ENCODE measurements at regions not wholly inside any gene's neighbourhood (a gene's known extent, or its start where the extent isn't known, plus 50 kb on each side); places are given as distances from the start of the nearest gene placed in this dataset.

- TF ChIP-seq SAP30 (IDR thresholded peaks at IDR 0.05; ENCODE audit: insufficient read depth, insufficient replicate concordance, low read length): no peak
- TF ChIP-seq SP4 (IDR thresholded peaks at IDR 0.05; ENCODE audit: low read length): no peak
- TF ChIP-seq SIN3A (conservative IDR thresholded peaks at IDR 0.05 in 1 of 2, IDR thresholded peaks at IDR 0.05 in 1 of 2; ENCODE audit: low read depth in 1 of 2, low read length in 2 of 2): no peak
- TF ChIP-seq EZH2 (IDR thresholded peaks at IDR 0.05; ENCODE audit: low read depth, low read length, severe bottlenecking): no peak
- TF ChIP-seq BACH1 (IDR thresholded peaks at IDR 0.05; ENCODE audit: low read length): no peak
- TF ChIP-seq NANOG (IDR thresholded peaks at IDR 0.05; ENCODE audit: insufficient read depth, low read depth, low read length, poor library complexity, severe bottlenecking): no peak
- TF ChIP-seq TCF12 (IDR thresholded peaks at IDR 0.05; ENCODE audit: low read depth, low read length): no peak
These were observed 152.5 kb upstream of the NTRK2 start (continued) for GRCh38 chr9:84517026-84517425.

Data from H1 (cell line).